ENCODE measurements at regions not wholly inside any gene's neighbourhood (a gene's known extent, or its start where the extent isn't known, plus 50 kb on each side); places are given as distances from the start of the nearest gene placed in this dataset.
"Not testable (repeated sequence)": the region's sequence is repeated elsewhere in the genome, so short reads cannot be mapped to it uniquely, and the experiment has no call there.

DNA sequence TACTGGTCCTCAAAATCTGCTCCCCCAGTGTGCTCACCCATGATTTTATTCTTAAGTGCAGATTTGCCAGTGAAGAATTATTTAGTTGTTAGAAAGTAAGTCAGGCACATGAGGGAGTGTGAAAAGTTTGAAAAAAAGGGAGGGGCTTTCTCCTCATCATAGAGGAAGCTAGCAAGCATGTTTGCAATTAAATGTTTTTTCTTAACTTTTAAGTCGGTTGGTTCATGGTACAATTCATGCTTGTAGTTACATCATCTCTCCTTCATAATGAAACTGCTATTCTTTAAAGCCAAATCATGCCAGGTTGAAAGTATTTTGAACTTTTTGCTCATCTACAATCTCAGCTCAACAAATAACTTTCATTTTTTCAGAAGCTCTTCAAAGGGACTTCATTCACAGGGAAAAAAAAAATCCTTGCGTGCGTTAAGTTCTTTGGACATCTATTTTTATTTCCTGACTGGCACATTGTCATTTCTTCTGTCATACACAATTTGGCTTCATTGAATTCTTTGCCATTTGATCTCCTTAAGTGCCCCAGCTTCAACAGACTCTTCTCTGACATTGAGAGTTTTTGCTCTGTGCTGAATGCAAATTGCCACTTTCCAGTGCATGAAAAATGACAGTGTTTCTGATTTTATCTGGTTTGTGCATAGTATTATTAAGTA, 456.9 kb downstream of the TMEM232 start:
- intact Hi-C loops (cut with DNase I): no loop called here
- DNase-seq: no peak

DNA sequence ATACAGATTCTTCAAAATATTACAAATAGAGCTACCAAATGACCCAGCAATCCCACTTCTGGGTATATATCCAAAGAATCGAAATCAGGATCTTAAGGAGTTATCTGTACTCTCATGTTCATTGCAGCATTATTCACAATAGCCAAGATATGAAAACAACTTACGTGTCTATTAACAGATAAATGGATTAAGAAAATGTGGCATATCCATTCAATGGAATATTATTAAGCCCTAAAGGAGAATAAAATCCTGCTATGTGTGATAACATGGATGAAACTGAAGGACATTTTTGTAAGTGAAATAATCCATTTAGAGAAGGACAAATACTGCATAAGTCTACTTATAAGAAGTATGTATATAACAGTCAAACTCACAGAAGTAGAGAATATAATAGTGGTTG, 450.6 kb downstream of the TMEM232 start:
- intact Hi-C loops (cut with DNase I): no loop called here
- no peak for DNase-seq

DNA sequence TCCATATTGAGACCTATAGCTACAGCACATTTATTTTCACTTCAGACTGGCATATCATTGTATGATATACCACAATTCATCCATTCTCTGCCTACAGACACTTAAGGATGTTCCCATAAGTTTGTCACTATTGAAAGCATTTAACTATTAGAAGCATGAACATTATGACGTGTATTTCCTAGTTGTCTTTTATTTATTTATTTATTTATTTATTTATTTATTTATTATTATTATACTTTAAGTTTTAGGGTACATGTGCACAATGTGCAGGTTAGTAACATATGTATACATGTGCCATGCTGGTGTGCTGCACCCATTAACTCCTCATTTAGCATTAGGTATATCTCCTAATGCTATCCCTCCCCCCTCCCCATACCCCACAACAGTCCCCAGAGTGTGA, 448.0 kb downstream of the TMEM232 start:
- intact Hi-C loops (cut with DNase I); DNase-seq: not testable (repeated sequence)

DNA sequence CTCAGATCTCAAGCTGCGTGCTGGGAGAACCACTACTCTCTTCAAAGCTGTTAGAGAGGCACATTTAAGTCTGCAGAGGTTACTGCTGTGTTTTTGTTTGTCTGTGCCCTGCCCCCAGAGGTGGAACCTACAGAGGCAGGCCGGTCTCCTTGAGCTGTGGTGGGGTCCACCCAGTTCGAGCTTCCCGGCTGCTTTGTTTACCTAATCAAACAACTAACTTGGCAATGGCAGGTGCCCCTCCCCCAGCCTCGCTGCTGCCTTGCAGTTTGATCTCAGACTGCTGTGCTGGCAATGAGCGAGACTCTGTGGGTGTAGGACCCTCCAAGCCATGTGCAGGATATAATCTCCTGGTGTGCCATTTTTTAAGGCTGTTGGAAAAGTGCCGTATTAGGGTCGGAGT, 442.4 kb downstream of the TMEM232 start:
- DNase-seq; intact Hi-C loops (cut with DNase I): not testable (repeated sequence)

DNA sequence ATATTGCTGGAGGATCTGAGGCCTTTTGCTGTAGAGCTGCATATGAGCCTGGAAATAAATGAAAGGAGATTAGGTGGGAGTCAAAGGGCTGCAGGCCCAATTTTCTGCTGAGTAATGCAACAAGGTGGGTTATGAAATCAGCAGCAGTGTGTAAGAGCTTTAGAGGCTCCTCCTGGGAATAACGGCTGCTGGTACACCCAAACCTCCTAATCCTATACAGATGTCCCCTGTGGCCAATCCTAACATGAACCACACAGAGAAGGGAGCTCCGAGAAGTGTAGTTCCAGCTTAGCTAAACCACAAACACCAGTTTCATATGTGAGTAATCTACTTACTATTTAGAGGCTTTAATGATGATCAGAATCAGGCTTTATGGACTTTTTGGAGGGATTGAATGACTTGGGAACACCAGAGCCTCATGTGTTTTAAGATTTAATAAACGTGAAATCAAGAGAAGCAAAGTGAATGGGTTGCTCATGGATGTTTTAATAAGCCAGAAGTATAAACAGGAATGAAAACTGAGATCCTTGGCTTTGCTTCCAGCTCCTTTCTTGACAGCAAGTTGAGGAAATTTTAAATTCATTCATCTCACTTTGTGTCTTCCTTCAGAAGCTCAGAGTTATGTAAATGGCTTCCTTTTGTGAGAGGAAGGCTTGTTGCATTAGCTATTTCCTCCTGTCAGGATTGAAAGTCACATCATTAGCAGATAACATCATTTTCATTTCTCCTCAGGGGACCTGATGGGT, 437.5 kb downstream of the TMEM232 start:
- intact Hi-C loops (cut with DNase I): no loop called here
- no peak for DNase-seq

DNA sequence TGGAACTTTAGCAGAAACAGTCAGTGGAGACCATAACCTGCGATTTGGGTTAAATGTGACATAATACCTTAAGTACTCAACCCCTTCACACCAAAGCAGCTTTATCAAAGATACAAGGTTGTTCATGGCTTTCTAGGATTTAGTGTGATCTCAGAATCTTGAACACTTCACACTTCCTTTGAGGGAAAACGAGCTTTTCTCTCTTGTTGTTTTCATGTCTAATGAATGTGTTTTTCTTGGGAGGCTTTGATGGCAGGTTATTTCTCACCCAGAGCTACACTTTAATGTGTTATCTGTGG, 437.0 kb downstream of the TMEM232 start:
- intact Hi-C loops (cut with DNase I): no loop called here
- no peak for DNase-seq

DNA sequence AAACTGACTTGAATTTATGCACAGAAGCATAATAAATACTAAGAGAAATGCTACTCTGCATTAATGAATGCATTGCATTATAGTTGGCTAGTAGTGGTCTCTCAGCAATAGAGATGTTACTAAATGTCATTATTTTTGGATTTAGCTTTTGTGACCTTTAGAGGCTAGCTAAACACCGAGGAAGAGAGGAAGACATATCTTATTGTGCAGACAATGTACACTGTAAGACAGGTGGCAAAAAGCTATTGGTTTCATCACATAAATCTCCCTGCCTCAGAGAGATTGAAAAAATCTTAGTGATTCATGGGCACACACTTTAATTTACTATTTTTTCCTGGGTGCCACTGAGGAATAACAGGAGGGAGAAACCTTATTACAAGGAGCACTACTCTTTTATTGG, 435.9 kb downstream of the TMEM232 start:
- intact Hi-C loops (cut with DNase I): no loop called here
- DNase-seq: no peak

DNA sequence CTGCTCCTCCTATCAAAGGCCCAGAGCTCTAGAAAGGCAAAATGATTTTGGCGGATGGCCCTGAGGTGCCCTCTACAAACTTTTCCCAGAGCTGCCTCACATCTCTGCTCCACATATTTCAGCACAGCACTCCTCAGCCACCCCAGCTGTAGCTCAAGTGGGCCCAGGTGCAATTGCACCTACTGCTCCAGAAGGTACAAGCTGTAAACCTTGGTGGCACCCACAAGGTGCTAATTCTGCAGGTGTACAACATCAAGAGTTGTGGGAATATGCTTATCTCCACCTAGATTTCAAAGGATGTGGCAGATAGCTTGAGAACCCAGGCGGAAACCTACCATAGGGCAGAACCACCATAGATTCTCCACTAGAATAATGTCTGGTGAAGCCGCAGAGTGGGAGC, 432.2 kb downstream of the TMEM232 start:
- intact Hi-C loops (cut with DNase I): no loop called here
- peak in 1 of 10 donors; percentile 47 for DNase-seq

DNA sequence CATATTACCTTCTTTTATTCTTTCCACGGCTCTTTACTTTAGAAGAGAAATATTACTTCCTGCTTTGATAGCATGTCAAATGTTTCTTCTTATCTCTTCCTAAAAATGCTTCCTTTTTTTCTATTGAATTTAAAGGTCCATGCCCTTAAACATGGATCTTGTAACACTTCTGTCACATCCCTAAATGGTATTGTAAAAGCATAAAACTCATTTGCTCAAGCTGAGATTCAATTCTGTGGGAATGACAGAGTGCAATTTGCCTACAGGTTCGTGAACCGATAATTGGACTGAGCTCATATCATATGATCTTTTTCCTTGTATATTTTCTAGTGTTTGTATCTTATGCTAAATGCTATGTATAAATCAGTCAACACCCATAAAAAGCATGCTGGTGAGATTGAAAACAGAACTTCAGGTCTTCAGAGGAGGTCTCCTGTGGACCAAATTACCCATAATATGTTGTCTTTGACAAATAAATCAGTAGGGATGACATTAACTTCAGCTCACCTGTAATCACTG, 429.3 kb downstream of the TMEM232 start:
- DNase-seq: no peak
- intact Hi-C loops (cut with DNase I): no loop called here

DNA sequence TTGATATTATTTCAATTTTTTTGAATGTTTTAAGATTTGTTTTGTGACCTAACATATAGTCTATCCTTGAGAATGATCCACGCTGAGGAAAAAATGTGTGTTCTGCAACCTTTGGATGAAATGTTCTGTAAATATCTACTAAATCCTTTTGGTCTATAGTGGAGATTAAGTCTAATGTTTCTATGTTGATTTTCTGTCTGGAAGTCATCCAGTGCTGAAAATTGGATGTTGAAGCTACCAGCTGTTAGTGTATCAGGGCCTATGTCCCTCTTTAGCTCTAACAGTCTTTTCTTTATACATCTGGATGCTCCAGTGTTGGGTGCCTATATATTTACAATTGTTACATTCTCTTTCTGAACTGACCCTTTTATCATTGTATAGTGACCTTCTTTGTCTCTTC, 422.3 kb downstream of the TMEM232 start:
- no peak for DNase-seq
- intact Hi-C loops (cut with DNase I): no loop called here

DNA sequence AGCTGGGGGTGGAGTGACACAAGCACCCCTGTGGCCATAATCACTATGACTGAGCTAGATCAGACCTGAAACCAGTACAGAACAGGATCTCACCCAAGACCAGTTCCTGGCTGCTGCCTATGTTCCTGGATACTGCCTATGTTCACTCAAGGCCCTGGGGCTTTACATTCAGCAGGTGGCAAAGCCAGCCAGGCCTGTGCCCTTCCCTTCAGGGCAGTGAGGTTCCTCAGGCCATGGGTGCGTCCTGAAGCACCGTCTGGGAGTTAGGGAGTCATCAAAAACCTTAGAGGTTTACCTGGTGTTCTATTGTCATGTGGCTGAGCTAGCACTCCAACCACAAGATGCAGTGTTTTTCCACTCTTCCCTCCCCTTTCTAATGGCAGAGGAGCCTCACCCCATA, 419.8 kb downstream of the TMEM232 start:
- DNase-seq: peak in 2 of 10 donors; percentile 58 to 72
- intact Hi-C loops (cut with DNase I): no loop called here

DNA sequence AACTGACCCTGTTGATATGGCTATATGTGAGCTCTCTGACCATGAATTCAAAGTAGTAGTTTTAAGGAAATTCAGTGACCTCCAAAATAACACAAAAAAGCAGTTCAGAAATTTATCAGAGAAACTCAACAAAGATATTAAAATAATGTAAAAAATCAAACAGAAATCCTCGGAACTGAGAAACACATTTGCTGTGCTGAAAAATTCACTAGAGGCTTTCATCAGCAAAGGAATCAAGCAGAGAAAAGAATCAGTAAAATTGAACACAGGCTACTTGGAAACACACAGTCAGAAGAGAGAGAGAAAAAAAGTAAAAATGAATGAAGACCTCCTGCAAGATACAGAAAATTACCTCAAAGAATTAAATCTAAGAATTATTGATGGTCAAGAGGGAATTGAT, 417.2 kb downstream of the TMEM232 start:
- DNase-seq: no peak
- intact Hi-C loops (cut with DNase I): no loop called here

DNA sequence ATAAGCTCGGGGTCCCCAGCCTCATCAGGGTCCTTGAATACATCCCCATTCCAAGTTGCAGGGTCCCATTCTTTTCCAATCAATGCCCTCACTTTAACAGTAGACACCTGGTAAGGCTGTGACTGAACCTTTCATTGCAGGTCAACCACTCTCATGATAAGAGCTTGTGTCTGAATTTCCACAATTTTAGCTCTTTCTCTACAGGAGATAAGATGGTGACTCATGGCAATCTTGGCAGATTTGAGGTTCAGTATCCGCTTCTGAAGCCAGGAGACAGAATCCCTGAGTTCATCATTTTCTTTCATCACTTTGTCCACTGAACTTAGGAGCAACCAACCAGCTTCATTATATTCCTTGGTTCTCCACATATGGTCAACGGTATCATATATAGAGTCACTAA, 409.9 kb downstream of the TMEM232 start:
- DNase-seq; intact Hi-C loops (cut with DNase I): not testable (repeated sequence)

DNA sequence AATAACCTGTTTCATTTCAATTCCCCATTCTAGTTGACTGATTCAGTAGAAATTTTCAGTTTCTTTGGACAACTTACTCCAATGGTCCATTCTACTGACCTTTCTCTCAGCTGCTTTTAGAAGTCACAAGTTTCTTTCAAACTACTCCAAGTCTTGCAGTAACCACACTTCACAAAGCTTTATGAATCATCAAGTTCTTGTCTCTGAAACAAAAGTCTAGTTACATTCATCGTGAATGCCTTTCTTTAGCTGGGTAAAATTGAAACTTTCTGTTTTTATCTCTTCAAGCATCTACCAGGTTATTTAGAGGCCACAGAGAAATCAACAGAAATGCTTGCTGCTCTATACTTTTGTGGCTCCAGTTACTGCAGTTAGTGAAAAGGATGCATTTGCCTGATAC, 405.4 kb downstream of the TMEM232 start:
- no peak for DNase-seq
- intact Hi-C loops (cut with DNase I): no loop called here

DNA sequence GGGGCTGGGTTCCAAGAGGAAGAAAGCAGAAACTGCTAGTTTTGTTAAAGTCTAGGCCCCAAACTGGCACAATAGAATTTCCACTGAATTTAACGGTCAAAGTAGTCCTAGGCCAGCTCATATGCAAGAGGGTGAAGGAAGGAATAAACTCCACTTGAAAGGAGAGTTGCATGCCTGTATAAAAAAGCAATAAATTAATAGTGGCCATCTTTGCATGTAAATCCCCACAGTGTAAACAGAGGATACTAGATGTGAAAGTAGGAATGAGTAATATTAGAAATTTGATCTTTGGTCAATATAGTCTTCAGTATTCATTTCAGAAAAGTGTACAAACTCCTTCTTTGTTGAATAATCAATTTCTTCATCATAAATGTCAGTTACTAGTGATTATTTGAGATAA, 403.1 kb downstream of the TMEM232 start:
- intact Hi-C loops (cut with DNase I): no loop called here
- DNase-seq: no peak

DNA sequence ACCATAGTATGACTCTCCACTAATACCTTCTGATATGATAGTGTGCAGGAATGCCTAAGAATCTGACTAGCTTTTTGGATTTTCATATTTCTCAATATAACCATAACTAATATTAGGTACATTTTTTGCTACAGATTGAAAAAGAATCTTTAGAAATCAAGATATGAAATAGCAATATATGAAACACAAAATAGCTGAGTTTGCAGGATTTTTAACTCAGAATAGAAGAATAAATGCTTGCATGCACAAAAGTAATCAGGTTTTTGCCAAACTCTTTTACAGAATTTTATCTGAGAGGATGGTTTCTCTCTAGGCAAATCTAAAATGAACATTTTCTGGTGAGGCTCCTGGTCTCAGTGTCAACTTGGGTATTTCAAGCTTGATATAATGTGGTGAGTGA, 402.6 kb downstream of the TMEM232 start:
- no peak for DNase-seq
- intact Hi-C loops (cut with DNase I): no loop called here

DNA sequence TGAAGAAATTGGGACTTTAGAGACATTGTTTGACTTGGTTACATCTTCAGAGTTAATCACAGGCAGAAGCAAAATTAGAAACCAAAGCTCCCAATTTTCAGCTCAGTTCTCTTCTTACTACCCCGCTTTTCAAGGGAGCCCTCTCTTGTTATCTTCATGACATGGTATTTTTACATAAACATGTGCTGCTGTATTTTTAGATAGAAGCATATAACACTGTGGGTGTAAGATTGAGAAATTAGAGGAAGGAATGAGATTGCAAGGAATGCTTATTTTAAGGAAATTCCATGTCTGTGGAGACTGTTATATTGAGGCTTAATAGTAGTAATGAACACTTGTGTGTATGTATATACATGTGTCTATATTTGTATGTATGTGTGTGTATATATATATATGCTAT, 401.6 kb downstream of the TMEM232 start:
- no peak for DNase-seq
- intact Hi-C loops (cut with DNase I): no loop called here

DNA sequence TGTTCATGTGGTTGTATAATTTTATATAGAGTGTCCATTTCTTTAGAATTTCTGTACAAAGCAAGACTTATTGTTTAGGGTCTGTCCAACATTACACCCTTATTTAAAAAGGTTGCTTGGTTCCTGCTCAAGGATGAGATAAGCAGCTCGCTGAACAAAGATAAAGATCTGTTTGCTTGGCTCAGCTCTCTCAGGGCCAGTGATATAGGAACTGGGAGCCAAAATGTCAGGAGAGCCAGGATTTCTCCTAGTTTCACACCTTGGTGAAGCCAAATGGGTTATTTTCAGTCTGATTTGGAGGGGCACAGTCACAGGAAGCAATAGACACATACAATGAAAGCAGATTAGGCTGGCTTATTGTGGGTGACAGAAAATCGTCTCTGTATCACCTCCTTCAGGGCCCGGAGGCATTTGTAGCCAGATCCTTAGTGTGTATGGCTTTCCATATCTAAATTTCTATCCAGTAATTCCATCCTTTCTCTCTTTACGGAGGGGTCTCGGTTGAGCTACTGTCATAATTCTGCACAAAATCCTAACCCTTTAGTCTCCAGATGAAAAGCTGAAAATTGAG, 396.4 kb downstream of the TMEM232 start:
- no peak for DNase-seq
- intact Hi-C loops (cut with DNase I): no loop called here

DNA sequence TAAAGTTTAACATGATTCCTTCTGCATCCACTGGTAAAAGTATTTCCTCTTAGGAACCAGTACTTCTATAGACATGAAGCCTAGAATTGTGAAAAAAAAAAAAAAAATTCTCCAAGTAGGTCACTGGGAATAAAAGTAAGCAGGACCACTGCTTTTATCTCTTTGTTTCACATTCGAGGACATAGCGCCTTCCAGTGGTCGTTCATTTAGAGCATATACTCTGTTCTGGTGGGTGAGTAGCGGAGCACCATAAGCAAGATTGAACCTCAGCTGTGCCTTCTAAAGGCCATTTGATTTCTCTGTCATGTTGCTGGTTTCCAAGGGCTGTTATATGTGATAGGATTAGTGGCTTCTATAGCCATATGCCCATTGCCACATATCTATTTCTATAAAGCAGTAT, 393.1 kb downstream of the TMEM232 start:
- intact Hi-C loops (cut with DNase I): no loop called here
- no peak for DNase-seq

DNA sequence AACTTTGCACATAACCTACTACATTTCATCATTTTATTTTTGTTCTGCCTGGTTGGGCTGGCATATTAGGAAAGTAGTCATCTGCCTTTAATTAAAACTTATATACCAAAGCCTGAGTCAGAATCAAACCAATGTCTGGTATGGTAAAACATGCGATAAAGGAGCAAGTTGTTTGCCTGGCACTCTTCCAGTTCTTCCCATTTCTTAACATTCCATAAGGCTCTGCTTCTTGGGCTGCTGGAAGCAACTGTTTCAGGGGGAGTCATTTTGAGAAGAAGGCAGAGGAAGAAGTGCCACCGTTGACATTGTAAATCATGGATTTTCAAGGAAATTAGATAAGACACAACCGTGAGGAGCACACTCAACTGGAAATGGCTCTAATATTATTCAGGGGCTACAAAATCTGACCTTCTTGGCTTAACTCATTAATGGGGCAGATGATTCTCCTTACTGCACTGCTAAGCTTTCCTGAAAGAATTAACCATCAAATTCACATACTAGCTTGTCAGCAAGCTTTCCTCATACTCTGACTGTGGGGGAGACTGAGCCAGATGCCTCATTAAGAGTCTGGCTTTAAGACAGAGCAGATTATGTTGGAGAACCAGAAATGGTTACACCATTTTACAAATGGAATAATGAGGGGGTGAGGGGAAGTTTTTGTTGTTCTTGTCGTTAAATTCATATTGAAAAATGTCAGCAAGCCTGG, 391.0 kb downstream of the TMEM232 start:
- DNase-seq: no peak
- intact Hi-C loops (cut with DNase I): no loop called here

DNA sequence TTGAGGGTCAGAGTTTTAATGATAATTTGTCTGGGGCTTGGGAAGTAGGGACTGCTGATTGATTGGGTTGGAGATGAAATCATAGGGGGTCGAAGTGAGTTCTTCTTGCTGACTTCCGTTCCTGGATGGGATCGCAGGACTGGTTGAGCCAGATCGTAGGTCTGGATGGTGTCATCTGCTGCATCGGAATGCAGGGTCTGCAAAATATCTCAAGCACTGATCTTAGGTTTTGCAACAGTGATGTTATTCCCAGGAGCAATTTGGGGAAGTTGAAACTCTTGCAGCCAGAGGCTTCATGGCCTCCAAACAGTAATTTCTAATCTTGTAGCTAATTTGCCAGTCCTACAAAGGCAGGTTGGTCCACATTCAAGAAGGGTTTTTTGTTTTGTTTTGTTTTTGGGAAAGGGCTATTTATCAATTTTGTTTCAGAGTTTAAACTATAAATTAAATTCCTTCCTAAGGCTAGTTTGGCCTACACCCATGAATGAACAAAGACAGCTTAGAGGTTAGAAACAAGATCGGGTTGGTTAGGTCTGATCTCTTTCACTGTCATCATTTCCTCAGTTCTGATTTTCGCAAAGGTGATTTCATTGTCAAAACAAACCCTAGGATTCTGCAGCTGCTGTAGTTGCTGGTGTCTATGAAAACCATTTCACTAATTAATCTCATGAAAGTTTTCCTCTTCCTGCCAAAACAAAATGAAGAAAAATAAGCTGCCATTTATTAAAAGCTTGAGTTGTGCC, 388.0 kb downstream of the TMEM232 start:
- no peak for DNase-seq
- intact Hi-C loops (cut with DNase I): no loop called here

Measured in posterior cingulate gyrus (tissue), 11 donors.